GM18502 (cell line): ENCODE measurements at regions not wholly inside any gene's neighbourhood (a gene's known extent, or its start where the extent isn't known, plus 50 kb on each side); places are given as distances from the start of the nearest gene placed in this dataset.
"Not testable (repeated sequence)": the region's sequence is repeated elsewhere in the genome, so short reads cannot be mapped to it uniquely, and the experiment has no call there.

Experiments used
- ATAC-seq: cut with Tn5 transposase; IDR thresholded peaks from one replicate; pipeline ENCODE4 v1.9.1; 2021; ENCODE audit warnings: mild to moderate bottlenecking; ENCODE audit not compliant: unreplicated experiment, poor library complexity

GRCh38 chr4:43089730-43090129 is 197.2 kb downstream of the GRXCR1 start:
- no peak for ATAC-seq

- ATAC-seq, result no peak
Measured at GRCh38 chr4:43103048-43103447, 210.5 kb downstream of the GRXCR1 start.

GRCh38 chr4:43112139-43112538 is 219.6 kb downstream of the GRXCR1 start:
- ATAC-seq, result no peak

GRCh38 chr4:43113196-43113595 is 220.7 kb downstream of the GRXCR1 start:
- ATAC-seq, result no peak

GRCh38 chr4:43126595-43126994 is 234.1 kb downstream of the GRXCR1 start:
- ATAC-seq, result no peak

GRCh38 chr4:43130228-43131021 is 237.9 kb downstream of the GRXCR1 start:
- ATAC-seq, result no peak

- ATAC-seq, result peak; percentile 93
Measured at GRCh38 chr4:43132010-43132582, 239.6 kb downstream of the GRXCR1 start.

GRCh38 chr4:43133566-43133965 is 241.1 kb downstream of the GRXCR1 start:
- ATAC-seq, result no peak

GRCh38 chr4:43136752-43137151 is 244.2 kb downstream of the GRXCR1 start:
- ATAC-seq, result no peak

GRCh38 chr4:43146198-43146597 is 253.7 kb downstream of the GRXCR1 start:
- ATAC-seq, result no peak

- no peak for ATAC-seq
Measured at GRCh38 chr4:43148481-43148880, 256.0 kb downstream of the GRXCR1 start.

GRCh38 chr4:43163101-43163792 is 270.7 kb downstream of the GRXCR1 start:
- ATAC-seq, result no peak

- no peak for ATAC-seq
Measured at GRCh38 chr4:43189741-43190140, 297.2 kb downstream of the GRXCR1 start.

- ATAC-seq, result not testable (repeated sequence)
Measured at GRCh38 chr4:43212576-43212975, 320.1 kb downstream of the GRXCR1 start.

- no peak for ATAC-seq
Measured at GRCh38 chr4:43223820-43224219, 331.3 kb downstream of the GRXCR1 start.

- ATAC-seq, result no peak
Measured at GRCh38 chr4:43224559-43224958, 332.0 kb downstream of the GRXCR1 start.

- ATAC-seq, result no peak
Measured at GRCh38 chr4:43233321-43233720, 340.8 kb downstream of the GRXCR1 start.

GRCh38 chr4:43234626-43235415 is 342.3 kb downstream of the GRXCR1 start:
- ATAC-seq, result no peak

- no peak for ATAC-seq
Measured at GRCh38 chr4:43238008-43238407, 345.5 kb downstream of the GRXCR1 start.

- ATAC-seq, result no peak
Measured at GRCh38 chr4:43238585-43238984, 346.1 kb downstream of the GRXCR1 start.

GRCh38 chr4:43241104-43241503 is 348.6 kb downstream of the GRXCR1 start:
- ATAC-seq, result no peak
